ENCODE measurements at regions not wholly inside any gene's neighbourhood (a gene's known extent, or its start where the extent isn't known, plus 50 kb on each side); places are given as distances from the start of the nearest gene placed in this dataset.

DNA sequence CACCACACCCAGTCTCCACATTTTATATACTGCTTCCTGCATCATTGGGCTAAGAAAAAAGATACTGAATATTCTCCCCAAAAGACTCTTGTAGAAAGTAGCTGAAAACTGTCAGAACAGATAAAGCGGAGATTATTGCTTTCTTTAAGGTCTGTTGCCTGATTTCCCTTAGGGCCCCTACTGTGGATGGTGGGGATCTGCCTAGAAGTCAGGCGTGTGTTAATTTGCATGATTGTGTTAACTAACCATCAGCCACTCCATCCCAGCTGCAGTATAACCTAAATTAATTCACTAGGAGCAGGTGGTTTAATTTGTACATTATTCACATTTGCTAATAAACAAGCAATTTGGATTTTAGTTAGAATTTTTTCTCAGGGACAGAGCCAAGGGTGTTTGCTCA, 360.3 kb downstream of the FBXW7 start:
- TF ChIP-seq CTCF (conservative IDR thresholded peaks at IDR 0.05; ENCODE audit: low read length) (no peak), EZH2phosphoT487 (IDR thresholded peaks at IDR 0.05; ENCODE audit: borderline replicate concordance, low read depth, low read length) (no peak)

Data from OCI-LY7 (cell line).